Memory B cell (primary cell): ENCODE measurements at regions not wholly inside any gene's neighbourhood (a gene's known extent, or its start where the extent isn't known, plus 50 kb on each side); places are given as distances from the start of the nearest gene placed in this dataset.
"Not testable (repeated sequence)": the region's sequence is repeated elsewhere in the genome, so short reads cannot be mapped to it uniquely, and the experiment has no call there.

Experiments used
- ATAC-seq: fragments of 150-1000 bp; cut with Tn5 transposase; 2 replicates; pipeline ENCODE4 v1.10.0; 2021; ENCODE audit warnings: low read depth, mild to moderate bottlenecking, moderate library complexity
- DNase-seq, 2 donors: peaks; one replicate each; pipeline ENCODE4 v3.0.0; 2022; ENCODE audit warnings: low spot score in 2 of 2
- H3K27ac Mint-ChIP-seq: one replicate; pipeline ENCODE4 v1.8.0; 2022; ENCODE audit warnings: mild to moderate bottlenecking, moderate library complexity, mixed read lengths
- H3K27me3 Mint-ChIP-seq: one replicate; pipeline ENCODE4 v1.8.0; 2022; ENCODE audit warnings: mixed read lengths
- H3K36me3 Mint-ChIP-seq: one replicate; pipeline ENCODE4 v1.8.0; 2022; ENCODE audit warnings: mild to moderate bottlenecking, mixed read lengths
- H3K4me1 Mint-ChIP-seq: one replicate; pipeline ENCODE4 v1.8.0; 2022; ENCODE audit warnings: mixed read lengths
- H3K4me3 Mint-ChIP-seq: one replicate; pipeline ENCODE4 v1.8.0; 2022; ENCODE audit warnings: mild to moderate bottlenecking, moderate library complexity, mixed read lengths
- H3K9me3 Mint-ChIP-seq: one replicate; pipeline ENCODE4 v1.8.0; 2022; ENCODE audit warnings: mixed read lengths

- Mint-ChIP-seq H3K27me3 (no peaks in the 10 kb centered on the region), H3K4me1 (no peaks in the 10 kb centered on the region), H3K4me3 (no peak overlapping the region), H3K9me3 (no peaks in the 10 kb centered on the region), H3K36me3 (no peaks in the 10 kb centered on the region), H3K27ac (no peak overlapping the region)
- ATAC-seq (no peak), DNase-seq (no peak)
Measured at GRCh38 chr14:30440961-30441360, 118.0 kb upstream of the G2E3 start.

- no peaks in the 10 kb centered on the region for H3K36me3 Mint-ChIP-seq
- DNase-seq (no peak), ATAC-seq (no peak)
- no peaks in the 10 kb centered on the region for H3K9me3 Mint-ChIP-seq
- H3K4me1 Mint-ChIP-seq: no peaks in the 10 kb centered on the region
- no peaks in the 10 kb centered on the region for H3K27me3 Mint-ChIP-seq
- no peak overlapping the region for H3K4me3 Mint-ChIP-seq
- no peak overlapping the region for H3K27ac Mint-ChIP-seq
Measured at GRCh38 chr14:30443368-30444007, 115.5 kb upstream of the G2E3 start.

- H3K4me3 Mint-ChIP-seq: no peak overlapping the region
- ATAC-seq: no peak
- no peak for DNase-seq
Measured at GRCh38 chr14:30444451-30444850, 114.5 kb upstream of the G2E3 start.

GRCh38 chr14:30445011-30445793 lies 113.8 kb upstream of the G2E3 start:
- Mint-ChIP-seq H3K9me3 (no peaks in the 10 kb centered on the region), H3K27me3 (no peaks in the 10 kb centered on the region), H3K27ac (no peak overlapping the region), H3K36me3 (no peaks in the 10 kb centered on the region), H3K4me1 (no peaks in the 10 kb centered on the region), H3K4me3 (no peak overlapping the region)
- ATAC-seq (no peak), DNase-seq (no peak)

More at GRCh38 chr14:30444451-30444850, 114.5 kb upstream of the G2E3 start:
- Mint-ChIP-seq H3K27me3 (no peaks in the 10 kb centered on the region), H3K4me1 (no peaks in the 10 kb centered on the region), H3K9me3 (no peaks in the 10 kb centered on the region), H3K36me3 (no peaks in the 10 kb centered on the region), H3K27ac (no peak overlapping the region)

- ATAC-seq: no peak
- DNase-seq: no peak
- Mint-ChIP-seq H3K4me1 (no peaks in the 10 kb centered on the region), H3K27me3 (no peaks in the 10 kb centered on the region), H3K4me3 (no peak overlapping the region), H3K9me3 (no peaks in the 10 kb centered on the region), H3K27ac (no peak overlapping the region), H3K36me3 (no peaks in the 10 kb centered on the region)
Measured at GRCh38 chr14:30445852-30446251, 113.1 kb upstream of the G2E3 start.

- Mint-ChIP-seq H3K27ac (no peak overlapping the region), H3K9me3 (no peaks in the 10 kb centered on the region), H3K36me3 (no peaks in the 10 kb centered on the region), H3K27me3 (no peaks in the 10 kb centered on the region), H3K4me3 (no peak overlapping the region), H3K4me1 (no peaks in the 10 kb centered on the region)
- no peak for DNase-seq
- no peak for ATAC-seq
Measured at GRCh38 chr14:30450631-30451545, 108.1 kb upstream of the G2E3 start.

- Mint-ChIP-seq H3K4me1 (no peaks in the 10 kb centered on the region), H3K9me3 (no peaks in the 10 kb centered on the region), H3K36me3 (no peaks in the 10 kb centered on the region), H3K27me3 (peaks cover 3% of the 10 kb centered on the region), H3K27ac (no peak overlapping the region), H3K4me3 (no peak overlapping the region)
- DNase-seq (no peak), ATAC-seq (no peak)
Measured at GRCh38 chr14:30456296-30456695, 102.7 kb upstream of the G2E3 start.

GRCh38 chr14:30462358-30462757 lies 96.6 kb upstream of the G2E3 start:
- Mint-ChIP-seq H3K4me1 (no peaks in the 10 kb centered on the region), H3K4me3 (no peak overlapping the region), H3K9me3 (no peaks in the 10 kb centered on the region), H3K36me3 (no peaks in the 10 kb centered on the region), H3K27ac (no peak overlapping the region), H3K27me3 (peaks cover 8% of the 10 kb centered on the region)
- DNase-seq (no peak), ATAC-seq (no peak)

GRCh38 chr14:30464481-30464880 lies 94.5 kb upstream of the G2E3 start:
- Mint-ChIP-seq H3K4me3 (no peak overlapping the region), H3K9me3 (no peaks in the 10 kb centered on the region), H3K36me3 (no peaks in the 10 kb centered on the region), H3K27me3 (peaks cover 4% of the 10 kb centered on the region), H3K27ac (no peak overlapping the region), H3K4me1 (no peaks in the 10 kb centered on the region)
- no peak for DNase-seq
- ATAC-seq: no peak

GRCh38 chr14:30468354-30468753 lies 90.6 kb upstream of the G2E3 start:
- H3K9me3 Mint-ChIP-seq: no peaks in the 10 kb centered on the region
- H3K36me3 Mint-ChIP-seq: no peaks in the 10 kb centered on the region
- H3K4me3 Mint-ChIP-seq: no peak overlapping the region
- ATAC-seq (no peak), DNase-seq (no peak)
- peaks cover 4% of the 10 kb centered on the region for H3K27me3 Mint-ChIP-seq
- no peaks in the 10 kb centered on the region for H3K4me1 Mint-ChIP-seq
- H3K27ac Mint-ChIP-seq: no peak overlapping the region

- H3K36me3 Mint-ChIP-seq: no peaks in the 10 kb centered on the region
- DNase-seq (no peak), ATAC-seq (no peak)
- no peak overlapping the region for H3K27ac Mint-ChIP-seq
- H3K4me3 Mint-ChIP-seq: no peak overlapping the region
- peaks cover 2% of the 10 kb centered on the region for H3K27me3 Mint-ChIP-seq
- H3K9me3 Mint-ChIP-seq: no peaks in the 10 kb centered on the region
- no peaks in the 10 kb centered on the region for H3K4me1 Mint-ChIP-seq
Measured at GRCh38 chr14:30471980-30472379, 87.0 kb upstream of the G2E3 start.

- not testable (repeated sequence) for H3K36me3 Mint-ChIP-seq, H3K9me3 Mint-ChIP-seq, H3K4me3 Mint-ChIP-seq, H3K27ac Mint-ChIP-seq, DNase-seq, H3K4me1 Mint-ChIP-seq, ATAC-seq, H3K27me3 Mint-ChIP-seq
Measured at GRCh38 chr14:30473846-30474696, 84.9 kb upstream of the G2E3 start.

- H3K27ac Mint-ChIP-seq: no peak overlapping the region
- ATAC-seq (no peak), DNase-seq (no peak)
- no peaks in the 10 kb centered on the region for H3K9me3 Mint-ChIP-seq
- H3K4me1 Mint-ChIP-seq: no peaks in the 10 kb centered on the region
- no peaks in the 10 kb centered on the region for H3K36me3 Mint-ChIP-seq
- H3K4me3 Mint-ChIP-seq: no peak overlapping the region
- no peaks in the 10 kb centered on the region for H3K27me3 Mint-ChIP-seq
Measured at GRCh38 chr14:30482276-30482675, 76.7 kb upstream of the G2E3 start.
